ENCODE measurements at regions not wholly inside any gene's neighbourhood (a gene's known extent, or its start where the extent isn't known, plus 50 kb on each side); places are given as distances from the start of the nearest gene placed in this dataset.

- TF ChIP-seq REST (IDR thresholded peaks at IDR 0.05; ENCODE audit: insufficient read depth in 1 of 2, low read depth in 2 of 2, low read length in 1 of 2) (no peak), SIN3A (IDR thresholded peaks at IDR 0.05; ENCODE audit: borderline replicate concordance, insufficient read depth, low read depth, low read length) (no peak), POLR2AphosphoS5 (IDR thresholded peaks at IDR 0.05; ENCODE audit: low read depth, low read length) (no peak), TCF7L2 (IDR thresholded peaks at IDR 0.05; ENCODE audit: low read depth, low read length) (no peak), CTCF (IDR thresholded peaks at IDR 0.05) (no peak)
- H3K36me3 ChIP-seq (ENCODE audit: control insufficient read depth, insufficient read depth, low read length): no peaks in the 10 kb centered on the region
- ATAC-seq: no peak
- BruUV-seq (replicated peaks): no TSS peak
- no peak overlapping the region for H3K27ac ChIP-seq (ENCODE audit: low read length)
- no peaks in the 10 kb centered on the region for H3K4me1 ChIP-seq (ENCODE audit: control insufficient read depth, insufficient read depth, low read length)
- ChIA-PET CTCF (no interaction called here), POLR2A (no interaction called here)
- H3K27me3 ChIP-seq (ENCODE audit: control insufficient read depth, insufficient read depth, low read length): no peaks in the 10 kb centered on the region
- no peak overlapping the region for H3K4me3 ChIP-seq (ENCODE audit: low read depth in 2 of 2, low read length in 2 of 2)
- intact Hi-C loops (cut with micrococcal nuclease; ENCODE audit: unreplicated experiment) (no loop called here), in situ Hi-C loops (cut with HindIII; ENCODE audit: low pct_unique_long_range_greater_than_20kb, low sequenced_read_pairs) (no loop called here)
- no peaks in the 10 kb centered on the region for H3K9me3 ChIP-seq (ENCODE audit: control insufficient read depth, insufficient read depth, low read depth, low read length)
- no peak for DNase-seq (ENCODE audit: low read depth, low spot score)
These were observed 249.9 kb downstream of the CDK5RAP2 start for GRCh38 chr9:120330031-120330430.

GRCh38 chr9:120327322-120327721 lies 252.6 kb downstream of the CDK5RAP2 start:
- Histone ChIP-seq H3K36me3 (ENCODE audit: control insufficient read depth, insufficient read depth, low read length) (no peaks in the 10 kb centered on the region), H3K4me3 (ENCODE audit: low read depth in 2 of 2, low read length in 2 of 2) (no peak overlapping the region), H3K4me1 (ENCODE audit: control insufficient read depth, insufficient read depth, low read length) (no peaks in the 10 kb centered on the region), H3K9me3 (ENCODE audit: control insufficient read depth, insufficient read depth, low read depth, low read length) (no peaks in the 10 kb centered on the region), H3K27me3 (ENCODE audit: control insufficient read depth, insufficient read depth, low read length) (no peaks in the 10 kb centered on the region; the same call in 1 of the 2 replicates), H3K27ac (ENCODE audit: low read length) (no peak overlapping the region)
- in situ Hi-C loops (cut with HindIII; ENCODE audit: low pct_unique_long_range_greater_than_20kb, low sequenced_read_pairs): no loop called here
- TF ChIP-seq SIN3A (IDR thresholded peaks at IDR 0.05; ENCODE audit: borderline replicate concordance, insufficient read depth, low read depth, low read length): no peak
- intact Hi-C loops (cut with micrococcal nuclease; ENCODE audit: unreplicated experiment): no loop called here
- BruUV-seq (replicated peaks): no TSS peak
- CTCF ChIA-PET: no interaction called here
- DNase-seq (ENCODE audit: low read depth, low spot score) (no peak), ATAC-seq (no peak)
- POLR2A ChIA-PET: no interaction called here

GRCh38 chr9:120326049-120326693 lies 253.8 kb downstream of the CDK5RAP2 start:
- ChIA-PET CTCF (no interaction called here), POLR2A (no interaction called here)
- Histone ChIP-seq H3K27ac (ENCODE audit: low read length) (no peak overlapping the region), H3K4me1 (ENCODE audit: control insufficient read depth, insufficient read depth, low read length) (no peaks in the 10 kb centered on the region), H3K27me3 (ENCODE audit: control insufficient read depth, insufficient read depth, low read length) (no peaks in the 10 kb centered on the region; the same call in 1 of the 2 replicates), H3K9me3 (ENCODE audit: control insufficient read depth, insufficient read depth, low read depth, low read length) (no peaks in the 10 kb centered on the region), H3K4me3 (ENCODE audit: low read depth in 2 of 2, low read length in 2 of 2) (no peak overlapping the region), H3K36me3 (ENCODE audit: control insufficient read depth, insufficient read depth, low read length) (no peaks in the 10 kb centered on the region)
- in situ Hi-C loops (cut with HindIII; ENCODE audit: low pct_unique_long_range_greater_than_20kb, low sequenced_read_pairs): no loop called here
- intact Hi-C loops (cut with micrococcal nuclease; ENCODE audit: unreplicated experiment): no loop called here
- TF ChIP-seq POLR2AphosphoS5 (IDR thresholded peaks at IDR 0.05; ENCODE audit: low read depth, low read length): no peak
- no peak for TF ChIP-seq CTCF (IDR thresholded peaks at IDR 0.05)
- no peak for TF ChIP-seq TCF7L2 (IDR thresholded peaks at IDR 0.05; ENCODE audit: low read depth, low read length)
- TF ChIP-seq SIN3A (IDR thresholded peaks at IDR 0.05; ENCODE audit: borderline replicate concordance, insufficient read depth, low read depth, low read length): no peak
- TF ChIP-seq REST (IDR thresholded peaks at IDR 0.05; ENCODE audit: insufficient read depth in 1 of 2, low read depth in 2 of 2, low read length in 1 of 2): no peak
- no TSS peak for BruUV-seq (replicated peaks)
- DNase-seq (ENCODE audit: low read depth, low spot score): no peak
- ATAC-seq: no peak
